ENCODE measurements at regions not wholly inside any gene's neighbourhood (a gene's known extent, or its start where the extent isn't known, plus 50 kb on each side); places are given as distances from the start of the nearest gene placed in this dataset.

DNA sequence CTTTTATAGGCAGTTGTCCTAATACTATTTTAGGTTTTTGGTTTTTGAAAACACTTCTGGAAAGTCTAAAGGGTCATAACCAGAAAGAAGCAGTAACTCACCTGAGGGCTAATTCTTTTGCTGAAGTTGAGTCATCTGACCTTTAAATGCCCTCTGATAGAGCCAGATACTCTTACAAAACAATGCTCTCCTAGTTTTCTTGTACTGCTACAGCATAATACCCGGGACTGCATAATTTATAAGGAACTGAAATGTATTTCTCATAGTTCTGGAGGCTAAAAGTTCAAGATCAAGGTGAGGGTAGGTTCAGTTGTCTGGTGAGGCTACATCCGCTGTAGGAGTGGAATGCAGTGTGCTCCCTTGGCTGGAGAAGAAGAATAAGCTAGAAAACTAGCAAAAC is 670.3 kb downstream of the TLE4 start:
- Histone ChIP-seq H3K36me3 (no peaks in the 10 kb centered on the region), H3K4me3 (no peak overlapping the region), H3K4me1 (no peaks in the 10 kb centered on the region), H3K27me3 (no peaks in the 10 kb centered on the region), H3K9me3 (peaks cover 0 to 3% (median 0%) of the 10 kb centered on the region in 4 donors), H3K27ac (no peak overlapping the region)
- 56 to 73% methylated on average over 2 of the region's 2 CpGs for WGBS, 2 donors
- DNase-seq = no peak
- intact Hi-C loops (cut with DNase I) = no loop called here
- TF ChIP-seq, protein P1, sequence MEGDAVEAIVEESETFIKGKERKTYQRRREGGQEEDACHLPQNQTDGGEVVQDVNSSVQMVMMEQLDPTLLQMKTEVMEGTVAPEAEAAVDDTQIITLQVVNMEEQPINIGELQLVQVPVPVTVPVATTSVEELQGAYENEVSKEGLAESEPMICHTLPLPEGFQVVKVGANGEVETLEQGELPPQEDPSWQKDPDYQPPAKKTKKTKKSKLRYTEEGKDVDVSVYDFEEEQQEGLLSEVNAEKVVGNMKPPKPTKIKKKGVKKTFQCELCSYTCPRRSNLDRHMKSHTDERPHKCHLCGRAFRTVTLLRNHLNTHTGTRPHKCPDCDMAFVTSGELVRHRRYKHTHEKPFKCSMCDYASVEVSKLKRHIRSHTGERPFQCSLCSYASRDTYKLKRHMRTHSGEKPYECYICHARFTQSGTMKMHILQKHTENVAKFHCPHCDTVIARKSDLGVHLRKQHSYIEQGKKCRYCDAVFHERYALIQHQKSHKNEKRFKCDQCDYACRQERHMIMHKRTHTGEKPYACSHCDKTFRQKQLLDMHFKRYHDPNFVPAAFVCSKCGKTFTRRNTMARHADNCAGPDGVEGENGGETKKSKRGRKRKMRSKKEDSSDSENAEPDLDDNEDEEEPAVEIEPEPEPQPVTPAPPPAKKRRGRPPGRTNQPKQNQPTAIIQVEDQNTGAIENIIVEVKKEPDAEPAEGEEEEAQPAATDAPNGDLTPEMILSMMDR (IDR thresholded peaks at IDR 0.05) = no peak
- TF ChIP-seq POLR2AphosphoS5 (IDR thresholded peaks at IDR 0.05) (no peak), EP300 (IDR thresholded peaks at IDR 0.05) (no peak), POLR2A (IDR thresholded peaks at IDR 0.05) (no peak)

DNA sequence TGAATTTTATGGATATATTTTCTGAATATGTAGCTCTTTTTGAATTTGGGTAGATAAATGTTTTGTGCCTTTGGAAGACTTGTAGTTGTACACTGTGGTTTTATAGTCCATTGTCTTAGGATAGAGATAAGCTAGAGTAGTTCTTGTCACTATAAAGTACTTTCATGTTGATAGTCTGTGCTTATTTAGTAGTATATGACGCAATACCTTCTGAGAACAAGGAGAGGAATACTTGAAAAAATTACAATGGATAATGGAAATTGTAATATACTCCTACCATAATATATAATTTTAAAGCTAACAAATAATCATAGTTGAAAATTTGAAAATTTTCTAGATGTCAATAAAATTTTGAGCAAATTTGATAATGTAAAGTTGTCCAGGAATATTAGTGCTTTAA is 664.0 kb downstream of the TLE4 start:
- Histone ChIP-seq H3K27ac (no peak overlapping the region), H3K27me3 (no peaks in the 10 kb centered on the region), H3K4me3 (no peak overlapping the region), H3K4me1 (no peaks in the 10 kb centered on the region), H3K36me3 (no peaks in the 10 kb centered on the region), H3K9me3 (peaks cover 0 to 3% (median 0%) of the 10 kb centered on the region in 4 donors)
- DNase-seq = no peak
- intact Hi-C loops (cut with DNase I) = no loop called here
- WGBS, 2 donors = 83 to 84% methylated on average over 1 of the region's 1 CpG
- no peak for TF ChIP-seq POLR2AphosphoS5 (IDR thresholded peaks at IDR 0.05)
- no peak for TF ChIP-seq EP300 (IDR thresholded peaks at IDR 0.05)
- TF ChIP-seq POLR2A (IDR thresholded peaks at IDR 0.05) = no peak
- TF ChIP-seq, protein P1 (IDR thresholded peaks at IDR 0.05) = no peak

DNA sequence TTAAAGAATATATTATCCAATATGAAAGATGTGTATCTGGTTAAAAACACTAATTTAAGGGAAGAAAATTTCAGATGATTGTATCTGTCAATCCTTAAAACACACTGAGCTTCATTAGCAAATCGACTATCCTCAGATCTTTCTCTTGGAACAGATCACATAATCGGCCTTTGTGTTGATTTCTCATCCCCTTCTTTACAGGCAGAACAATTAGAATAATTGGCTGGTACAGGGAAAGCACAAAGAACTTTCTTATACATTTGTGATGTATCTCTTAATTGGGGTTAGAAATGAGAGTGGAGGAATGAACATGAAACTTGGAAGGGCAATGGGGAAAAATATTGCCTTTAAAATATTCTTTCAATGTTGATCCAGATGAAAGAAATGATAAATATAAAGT is 662.1 kb downstream of the TLE4 start:
- 49 to 75% methylated on average over 2 of the region's 2 CpGs for WGBS, 2 donors
- Histone ChIP-seq H3K27me3 (no peaks in the 10 kb centered on the region), H3K4me1 (no peaks in the 10 kb centered on the region), H3K27ac (no peak overlapping the region), H3K36me3 (no peaks in the 10 kb centered on the region), H3K4me3 (no peak overlapping the region), H3K9me3 (peaks cover 0 to 5% (median 0%) of the 10 kb centered on the region in 4 donors)
- DNase-seq = no peak
- TF ChIP-seq POLR2A (IDR thresholded peaks at IDR 0.05) (no peak), POLR2AphosphoS5 (IDR thresholded peaks at IDR 0.05) (no peak), EP300 (IDR thresholded peaks at IDR 0.05) (no peak)
- TF ChIP-seq, protein P1 (IDR thresholded peaks at IDR 0.05) = no peak
- intact Hi-C loops (cut with DNase I) = no loop called here

DNA sequence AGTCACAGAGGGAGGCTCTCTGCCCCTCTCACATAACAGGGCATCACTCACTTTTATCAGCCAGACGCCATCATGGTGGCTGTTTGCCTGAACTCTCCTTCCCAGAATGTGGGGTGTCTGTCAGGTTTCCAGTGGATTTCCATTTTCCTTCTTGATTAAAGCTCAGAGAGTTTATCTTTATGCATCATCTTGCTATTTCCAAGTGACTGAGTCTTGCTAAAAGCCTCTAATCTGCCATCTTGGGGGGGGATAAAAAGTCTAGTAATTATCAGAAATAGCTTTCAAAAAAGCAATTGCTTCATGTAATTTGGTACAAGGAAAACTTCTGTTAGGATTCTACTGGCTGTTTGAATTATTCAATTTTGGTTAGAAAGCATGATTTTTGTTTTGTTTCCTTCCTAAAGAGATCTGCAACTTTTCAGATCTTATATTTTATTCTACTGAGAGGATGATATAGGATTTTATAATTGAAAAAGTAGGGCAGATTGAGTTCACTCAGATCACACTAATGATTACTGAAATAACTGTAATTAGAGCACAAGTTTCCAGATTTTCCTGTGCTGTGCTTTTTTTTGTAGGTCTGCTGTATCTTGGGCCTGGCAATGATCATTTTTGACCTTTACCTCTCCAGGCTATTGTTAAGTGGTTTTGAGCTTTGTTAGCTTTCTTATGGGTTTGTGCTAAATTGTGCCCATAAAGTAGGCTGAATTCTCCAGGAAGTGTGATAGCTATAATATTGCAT is 661.5 kb downstream of the TLE4 start:
- DNase-seq = no peak
- H3K4me3 ChIP-seq = no peak overlapping the region
- no peak for TF ChIP-seq EP300 (IDR thresholded peaks at IDR 0.05)
- TF ChIP-seq POLR2AphosphoS5 (IDR thresholded peaks at IDR 0.05) = no peak
- TF ChIP-seq, protein P1 (IDR thresholded peaks at IDR 0.05) = no peak
- no peak for TF ChIP-seq POLR2A (IDR thresholded peaks at IDR 0.05)
- WGBS, 2 donors = 88% methylated on average over 1 of the region's 1 CpG
- no peak overlapping the region for H3K27ac ChIP-seq
- peaks cover 0 to 5% (median 0%) of the 10 kb centered on the region in 4 donors for H3K9me3 ChIP-seq
- H3K36me3 ChIP-seq = no peaks in the 10 kb centered on the region
- intact Hi-C loops (cut with DNase I) = no loop called here
- H3K4me1 ChIP-seq = no peaks in the 10 kb centered on the region
- H3K27me3 ChIP-seq = no peaks in the 10 kb centered on the region

Data from sigmoid colon (tissue), 6 donors.